ENCODE measurements at regions not wholly inside any gene's neighbourhood (a gene's known extent, or its start where the extent isn't known, plus 50 kb on each side); places are given as distances from the start of the nearest gene placed in this dataset.

DNA sequence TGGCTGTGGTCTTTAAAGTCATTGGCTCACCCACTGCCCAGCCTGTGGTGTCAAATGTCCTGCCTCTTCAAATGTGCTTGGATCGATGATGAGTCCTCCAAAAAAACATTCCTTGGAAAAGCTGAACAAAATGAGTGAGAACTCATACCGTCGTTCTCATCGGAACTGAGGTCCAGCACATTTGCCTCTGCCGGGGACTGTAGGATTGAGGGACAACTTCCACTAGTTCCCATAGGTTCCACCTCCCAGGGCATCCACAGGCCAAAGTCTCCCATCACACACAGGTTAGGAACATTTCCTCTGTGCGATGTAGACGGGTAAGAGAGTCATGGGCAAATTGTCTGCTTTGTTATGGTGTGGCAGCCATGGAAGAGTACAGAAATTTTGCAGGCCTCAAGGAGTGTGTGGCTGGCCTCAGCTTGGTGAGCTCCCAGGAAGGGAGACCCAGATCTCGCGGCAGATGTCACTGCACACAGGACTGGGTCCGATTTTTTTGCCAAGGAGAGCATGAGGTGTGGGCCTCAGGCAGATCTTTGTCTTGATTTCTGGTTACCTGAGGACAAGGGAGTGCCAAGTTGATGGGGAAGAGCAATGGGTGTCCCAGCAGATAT is 115.7 kb downstream of the SNRPN start:
- DNase-seq (no peak), ATAC-seq (no peak)
- TF ChIP-seq, protein P1, sequence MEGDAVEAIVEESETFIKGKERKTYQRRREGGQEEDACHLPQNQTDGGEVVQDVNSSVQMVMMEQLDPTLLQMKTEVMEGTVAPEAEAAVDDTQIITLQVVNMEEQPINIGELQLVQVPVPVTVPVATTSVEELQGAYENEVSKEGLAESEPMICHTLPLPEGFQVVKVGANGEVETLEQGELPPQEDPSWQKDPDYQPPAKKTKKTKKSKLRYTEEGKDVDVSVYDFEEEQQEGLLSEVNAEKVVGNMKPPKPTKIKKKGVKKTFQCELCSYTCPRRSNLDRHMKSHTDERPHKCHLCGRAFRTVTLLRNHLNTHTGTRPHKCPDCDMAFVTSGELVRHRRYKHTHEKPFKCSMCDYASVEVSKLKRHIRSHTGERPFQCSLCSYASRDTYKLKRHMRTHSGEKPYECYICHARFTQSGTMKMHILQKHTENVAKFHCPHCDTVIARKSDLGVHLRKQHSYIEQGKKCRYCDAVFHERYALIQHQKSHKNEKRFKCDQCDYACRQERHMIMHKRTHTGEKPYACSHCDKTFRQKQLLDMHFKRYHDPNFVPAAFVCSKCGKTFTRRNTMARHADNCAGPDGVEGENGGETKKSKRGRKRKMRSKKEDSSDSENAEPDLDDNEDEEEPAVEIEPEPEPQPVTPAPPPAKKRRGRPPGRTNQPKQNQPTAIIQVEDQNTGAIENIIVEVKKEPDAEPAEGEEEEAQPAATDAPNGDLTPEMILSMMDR (IDR thresholded peaks at IDR 0.05): no peak
- no peaks in the 10 kb centered on the region for H3K4me1 ChIP-seq (ENCODE audit: low read depth)
- peaks cover 5% of the 10 kb centered on the region for H3K36me3 ChIP-seq (ENCODE audit: low read depth)
- peaks cover 100% of the 10 kb centered on the region for H3K9me3 ChIP-seq
- intact Hi-C loops (cut with DNase I, micrococcal nuclease): no loop called here
- no peak overlapping the region for H3K4me3 ChIP-seq

DNA sequence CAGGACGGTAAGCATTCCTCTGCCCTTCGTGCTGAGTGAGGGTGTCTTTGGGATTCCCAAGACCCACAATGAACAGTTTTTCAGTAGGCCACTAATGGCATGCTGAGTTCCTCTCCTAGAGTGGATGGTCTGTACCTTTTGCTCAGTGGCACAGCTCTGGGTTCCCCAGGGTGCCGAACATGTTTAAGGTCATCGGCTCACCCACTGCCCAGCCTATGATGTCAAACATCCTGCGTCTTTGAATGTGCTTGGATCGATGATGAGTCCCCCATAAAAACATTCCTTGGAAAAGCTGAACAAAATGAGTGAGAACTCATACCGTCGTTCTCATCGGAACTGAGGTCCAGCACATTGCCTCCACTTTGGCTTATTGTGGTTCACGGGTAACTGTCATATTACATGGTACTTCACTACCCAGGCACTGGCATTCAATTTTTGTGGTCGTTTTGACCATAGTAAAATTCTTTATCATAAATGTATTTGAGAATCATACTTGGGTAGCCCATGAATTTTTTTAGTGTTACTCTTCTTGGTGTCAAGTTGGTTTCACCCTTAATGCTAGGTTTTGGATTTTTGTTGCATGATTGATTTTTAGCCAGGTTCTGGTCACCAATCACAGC is 118.2 kb downstream of the SNRPN start:
- intact Hi-C loops (cut with DNase I, micrococcal nuclease): no loop called here
- TF ChIP-seq, protein P1 (IDR thresholded peaks at IDR 0.05): no peak
- H3K4me3 ChIP-seq: no peak overlapping the region
- H3K4me1 ChIP-seq (ENCODE audit: low read depth): no peaks in the 10 kb centered on the region
- H3K9me3 ChIP-seq: peaks cover 100% of the 10 kb centered on the region
- ATAC-seq: no peak
- DNase-seq: no peak
- peaks cover 13% of the 10 kb centered on the region for H3K36me3 ChIP-seq (ENCODE audit: low read depth)

DNA sequence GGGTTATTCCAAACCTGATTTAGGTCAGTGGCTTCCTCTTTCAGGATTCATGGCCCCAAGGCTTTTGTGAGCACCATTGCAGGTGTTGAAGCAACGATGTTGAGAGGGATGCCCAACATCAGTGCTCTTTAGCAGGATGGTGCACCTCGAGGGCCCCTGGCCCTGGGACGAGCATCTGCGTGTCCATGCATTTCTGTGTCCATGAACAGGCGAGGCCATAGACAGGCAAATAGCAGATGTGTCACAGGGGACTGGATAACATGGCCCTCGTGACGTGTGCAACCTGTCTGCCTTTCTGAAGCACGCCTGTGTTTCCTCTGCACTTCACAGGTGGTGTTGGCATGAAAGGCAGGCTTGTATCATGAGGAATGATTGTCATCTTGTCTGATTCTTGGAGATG is 132.3 kb downstream of the SNRPN start:
- no peak overlapping the region for H3K4me3 ChIP-seq
- TF ChIP-seq, protein P1 (IDR thresholded peaks at IDR 0.05): no peak
- intact Hi-C loops (cut with DNase I, micrococcal nuclease): no loop called here
- peaks cover 5% of the 10 kb centered on the region for H3K36me3 ChIP-seq (ENCODE audit: low read depth)
- no peaks in the 10 kb centered on the region for H3K4me1 ChIP-seq (ENCODE audit: low read depth)
- ATAC-seq (no peak), DNase-seq (no peak)
- H3K9me3 ChIP-seq: peaks cover 99% of the 10 kb centered on the region

DNA sequence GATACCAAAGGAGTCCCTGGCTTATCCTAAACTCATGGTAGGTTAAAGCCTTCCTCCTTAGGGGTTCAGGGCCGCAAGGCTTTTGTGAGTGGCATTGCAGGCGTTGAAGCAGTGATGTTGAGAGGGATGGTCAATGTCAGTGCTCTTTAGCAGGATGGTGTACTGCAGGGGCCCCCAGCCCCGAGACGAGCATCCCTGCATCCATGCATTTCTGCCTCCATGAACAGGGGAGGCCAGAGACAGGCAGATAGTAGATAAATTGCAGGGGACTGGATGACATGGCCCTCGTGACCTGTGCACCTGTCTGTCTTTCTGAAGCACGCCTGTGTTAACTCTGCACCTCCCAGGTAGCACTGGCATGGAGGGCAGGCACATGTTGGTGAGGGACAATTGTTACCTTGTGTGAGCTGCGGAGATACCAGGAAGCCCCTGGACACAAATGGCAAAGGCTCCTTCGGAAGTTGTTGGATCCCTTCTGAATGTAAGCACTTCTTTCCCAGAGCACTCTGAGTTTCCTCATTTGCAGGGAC is 133.5 kb downstream of the SNRPN start:
- ATAC-seq (no peak), DNase-seq (no peak)
- TF ChIP-seq, protein P1 (IDR thresholded peaks at IDR 0.05): no peak
- intact Hi-C loops (cut with DNase I, micrococcal nuclease): no loop called here
- Histone ChIP-seq H3K4me1 (ENCODE audit: low read depth) (no peaks in the 10 kb centered on the region), H3K9me3 (peaks cover 99% of the 10 kb centered on the region), H3K4me3 (no peak overlapping the region), H3K36me3 (ENCODE audit: low read depth) (peaks cover 3% of the 10 kb centered on the region)

DNA sequence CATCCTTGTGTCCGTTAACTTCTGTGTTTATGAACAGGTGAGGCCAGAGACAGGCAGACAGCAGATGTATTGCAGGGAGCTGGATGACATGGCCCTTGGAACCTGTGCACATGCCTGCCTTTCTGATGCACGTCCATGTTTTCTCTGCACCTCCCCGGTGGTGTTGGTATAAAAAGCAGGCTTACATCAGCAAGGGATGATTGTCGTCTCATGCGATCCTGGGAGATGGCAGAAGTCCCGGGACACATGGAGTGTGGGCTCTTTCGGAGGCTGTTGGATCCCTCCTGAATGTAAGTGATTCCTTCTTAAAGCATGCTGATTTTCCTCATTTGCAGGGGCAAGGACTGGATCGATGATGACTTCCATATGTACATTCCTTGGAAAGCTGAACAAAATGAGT is 134.8 kb downstream of the SNRPN start:
- TF ChIP-seq, protein P1 (IDR thresholded peaks at IDR 0.05): no peak
- DNase-seq: no peak
- intact Hi-C loops (cut with DNase I, micrococcal nuclease): no loop called here

More for the DNA sequence above, 134.8 kb downstream of the SNRPN start:
- Histone ChIP-seq H3K9me3 (peaks cover 99% of the 10 kb centered on the region), H3K36me3 (ENCODE audit: low read depth) (peaks cover 3% of the 10 kb centered on the region), H3K4me3 (no peak overlapping the region), H3K4me1 (ENCODE audit: low read depth) (no peaks in the 10 kb centered on the region)
- no peak for ATAC-seq
